ENCODE measurements at regions not wholly inside any gene's neighbourhood (a gene's known extent, or its start where the extent isn't known, plus 50 kb on each side); places are given as distances from the start of the nearest gene placed in this dataset.
"Not testable (repeated sequence)": the region's sequence is repeated elsewhere in the genome, so short reads cannot be mapped to it uniquely, and the experiment has no call there.

DNA sequence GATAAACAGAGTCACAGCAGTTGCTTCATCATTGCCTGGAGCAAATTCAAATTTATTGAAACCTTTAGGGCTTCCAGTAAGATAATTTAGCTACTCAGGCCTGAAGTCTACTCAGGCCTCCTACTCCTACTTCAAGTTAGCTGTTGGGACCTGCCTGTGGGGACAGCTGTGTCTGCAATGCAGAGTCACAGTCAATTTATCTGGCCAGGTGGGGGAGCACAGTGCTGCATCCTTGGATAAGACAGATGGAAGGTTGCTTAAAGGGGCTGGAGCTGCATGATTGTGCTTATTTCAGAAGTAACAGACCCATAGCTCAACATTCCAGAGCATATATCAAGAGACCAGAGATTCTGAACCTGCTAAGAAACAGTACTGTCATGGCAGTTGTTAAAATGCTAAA, 932.1 kb downstream of the QKI start:
- DNase-seq: no peak

- no peak for DNase-seq
Measured at GRCh38 chr6:164345806-164346496, 931.4 kb downstream of the QKI start.

DNA sequence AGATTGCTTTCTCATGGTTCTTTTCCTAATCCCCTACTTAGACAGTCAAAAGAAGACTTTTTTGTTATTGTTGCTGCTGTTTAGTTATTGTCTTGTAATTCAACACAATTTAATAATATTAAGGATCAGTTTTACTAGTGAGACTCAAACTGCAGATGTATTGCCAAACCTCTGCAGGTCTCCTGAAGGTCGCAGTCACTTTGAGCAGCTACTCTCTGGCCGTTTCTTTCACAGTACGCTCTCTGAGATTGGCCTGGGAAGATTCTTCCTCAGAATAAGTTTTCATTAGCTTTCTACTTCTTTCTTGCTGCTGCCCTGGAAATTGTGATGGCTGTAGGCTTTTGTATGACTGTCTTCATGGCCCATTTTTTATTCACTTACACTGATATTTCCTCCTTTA, 930.8 kb downstream of the QKI start:
- DNase-seq: no peak

DNA sequence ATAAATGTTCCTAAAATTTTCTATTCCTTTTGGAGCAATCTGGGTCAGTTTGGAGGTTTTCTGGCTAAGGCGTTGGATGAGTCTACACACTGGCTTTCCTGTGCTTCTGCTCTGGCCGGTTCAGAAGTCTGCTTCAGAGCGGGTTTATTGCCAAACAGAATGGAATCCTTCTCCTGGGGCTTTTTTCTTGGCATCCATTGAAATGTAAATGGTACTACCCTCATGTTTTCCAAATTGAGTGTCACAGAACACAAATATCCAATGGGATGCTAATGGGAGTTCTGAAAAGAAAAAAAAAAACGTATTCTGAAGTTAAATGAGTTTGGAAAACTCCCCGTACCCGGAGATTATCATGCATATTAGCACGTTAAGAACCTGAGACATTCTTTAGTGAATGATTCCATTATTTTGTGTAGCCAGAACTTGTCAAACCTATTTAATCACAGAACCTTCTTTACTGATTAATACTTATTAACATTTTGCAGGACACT, 930.3 kb downstream of the QKI start:
- DNase-seq: no peak

- not testable (repeated sequence) for DNase-seq
Measured at GRCh38 chr6:164339442-164339841, 924.9 kb downstream of the QKI start.

GRCh38 chr6:164337925-164338397, 923.4 kb downstream of the QKI start:
- no peak for DNase-seq

GRCh38 chr6:164337024-164337924, 922.8 kb downstream of the QKI start:
- DNase-seq: no peak

DNA sequence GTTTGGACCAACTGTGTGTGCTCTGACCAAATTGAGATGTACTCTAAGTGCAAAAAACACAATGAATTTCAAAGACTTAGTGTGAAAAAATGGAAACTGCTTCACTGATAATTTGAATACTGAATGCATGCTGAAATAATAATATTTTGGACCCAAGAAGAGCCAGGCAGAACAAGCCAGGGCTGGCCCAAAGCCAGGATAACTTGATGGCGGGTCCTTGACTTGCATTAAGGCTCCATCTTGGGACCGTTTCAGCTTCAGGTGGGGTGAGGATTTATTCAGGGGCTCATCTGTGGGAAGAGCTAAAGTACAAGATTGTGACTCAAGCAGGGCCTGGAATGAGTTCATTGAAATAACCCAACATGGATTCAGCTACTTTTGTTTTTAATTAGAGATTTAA, 921.9 kb downstream of the QKI start:
- DNase-seq: no peak

- no peak for DNase-seq
Measured at GRCh38 chr6:164331026-164331425, 916.5 kb downstream of the QKI start.

DNA sequence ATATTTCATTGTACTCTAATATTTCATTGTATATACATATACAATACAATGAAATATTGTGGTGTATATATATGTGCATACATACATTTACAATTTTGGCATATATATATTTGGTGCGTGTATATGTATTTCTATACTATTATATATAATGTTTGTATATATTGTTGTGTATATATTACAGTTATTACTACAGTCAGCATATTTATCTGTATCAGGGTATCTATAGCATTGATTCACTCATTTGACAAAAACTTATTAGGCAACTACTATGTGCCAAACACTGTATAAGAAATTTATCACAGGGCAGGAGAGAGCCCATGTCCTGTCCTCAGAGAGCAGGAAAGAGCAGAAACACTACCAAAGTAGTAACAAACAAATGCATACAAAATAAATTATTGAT, 910.6 kb downstream of the QKI start:
- no peak for DNase-seq

GRCh38 chr6:164322533-164322932, 908.0 kb downstream of the QKI start:
- DNase-seq: no peak

GRCh38 chr6:164321297-164321696, 906.8 kb downstream of the QKI start:
- DNase-seq: no peak

- no peak for DNase-seq
Measured at GRCh38 chr6:164315376-164315775, 900.9 kb downstream of the QKI start.

GRCh38 chr6:164308339-164308738, 893.8 kb downstream of the QKI start:
- DNase-seq: no peak

GRCh38 chr6:164303102-164303964, 888.8 kb downstream of the QKI start:
- no peak for DNase-seq

GRCh38 chr6:164296411-164296810, 881.9 kb downstream of the QKI start:
- DNase-seq: no peak

GRCh38 chr6:164294047-164294784, 879.7 kb downstream of the QKI start:
- no peak for DNase-seq

GRCh38 chr6:164291224-164291623, 876.7 kb downstream of the QKI start:
- no peak for DNase-seq

GRCh38 chr6:164290101-164290500, 875.6 kb downstream of the QKI start:
- DNase-seq: no peak

- DNase-seq: no peak
Measured at GRCh38 chr6:164286011-164286410, 871.5 kb downstream of the QKI start.

DNA sequence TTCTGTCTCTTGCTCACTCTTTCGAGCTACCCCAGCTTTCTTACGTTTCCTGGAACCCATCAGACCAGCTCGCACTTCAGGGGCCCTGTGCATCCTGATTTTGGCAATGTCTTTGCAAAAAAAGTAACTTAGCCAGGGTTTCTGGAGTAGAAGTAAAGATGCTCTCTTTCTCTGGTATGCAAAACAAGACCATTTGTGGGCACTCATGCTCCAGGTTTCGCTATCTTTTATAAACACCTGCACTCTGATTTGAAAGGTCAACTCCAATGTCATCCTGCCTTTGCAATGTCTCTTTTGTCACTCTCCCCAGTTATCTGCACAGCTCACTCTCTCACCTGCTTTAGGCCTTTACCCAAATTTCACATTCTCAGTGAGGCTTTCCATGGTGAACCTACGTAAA, 869.1 kb downstream of the QKI start:
- DNase-seq: no peak

DNA sequence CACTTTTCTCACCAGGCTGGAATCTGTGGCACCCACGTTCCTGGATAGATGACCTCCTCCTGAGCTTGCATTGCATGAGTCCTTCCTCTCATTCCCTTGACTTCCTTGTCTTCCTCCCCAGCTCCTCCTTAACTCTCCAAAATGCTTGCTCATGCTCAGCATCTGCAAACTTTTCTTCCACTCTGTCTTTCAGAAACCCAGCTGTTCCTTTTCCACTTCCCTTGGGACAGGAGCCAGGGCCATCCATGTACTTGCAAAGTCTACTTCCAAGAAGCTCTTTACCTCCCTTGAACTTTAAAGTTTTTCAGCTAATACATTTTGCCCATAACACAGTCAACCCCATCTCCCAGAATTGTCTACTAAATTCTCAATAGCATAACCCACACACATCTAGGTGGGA, 861.7 kb downstream of the QKI start:
- DNase-seq: no peak
